NOMO-1 treated with DMSO at 0.1 percent for 48 hours (cell line): ENCODE measurements at regions not wholly inside any gene's neighbourhood (a gene's known extent, or its start where the extent isn't known, plus 50 kb on each side); places are given as distances from the start of the nearest gene placed in this dataset.

Source experiments
- DNase-seq: peaks from one replicate; lab custom pipeline; 2025; ENCODE audit not compliant: unreplicated experiment; lab: John Stamatoyannopoulos, UW

GRCh38 chr5:165134155-165134554, 1628.7 kb downstream of the MAT2B start:
- DNase-seq = peak; percentile 92

- DNase-seq = no peak
Observed at GRCh38 chr5:165135565-165135964, 1630.1 kb downstream of the MAT2B start.

DNA sequence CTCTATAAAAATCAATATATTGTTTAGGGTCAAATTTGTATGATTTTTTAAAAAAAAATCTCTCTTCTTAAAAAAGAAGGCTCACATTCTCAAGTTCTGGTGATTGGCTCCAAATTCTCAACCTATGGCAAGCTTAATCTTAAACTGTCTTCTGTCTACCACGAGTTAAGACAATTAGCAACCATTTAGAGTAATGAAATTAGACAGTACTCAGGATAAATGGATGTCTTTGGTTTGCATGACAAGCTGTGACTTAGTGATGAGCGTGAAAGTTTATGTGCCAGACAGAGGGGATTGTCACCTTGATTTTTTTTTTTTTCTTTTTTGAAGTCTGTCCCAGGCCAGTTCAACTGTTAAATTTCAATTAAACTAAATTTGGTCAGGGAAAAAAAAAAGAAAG, 1632.3 kb downstream of the MAT2B start:
- DNase-seq = no peak

- no peak for DNase-seq
Observed at GRCh38 chr5:165138236-165138635, 1632.8 kb downstream of the MAT2B start.

DNA sequence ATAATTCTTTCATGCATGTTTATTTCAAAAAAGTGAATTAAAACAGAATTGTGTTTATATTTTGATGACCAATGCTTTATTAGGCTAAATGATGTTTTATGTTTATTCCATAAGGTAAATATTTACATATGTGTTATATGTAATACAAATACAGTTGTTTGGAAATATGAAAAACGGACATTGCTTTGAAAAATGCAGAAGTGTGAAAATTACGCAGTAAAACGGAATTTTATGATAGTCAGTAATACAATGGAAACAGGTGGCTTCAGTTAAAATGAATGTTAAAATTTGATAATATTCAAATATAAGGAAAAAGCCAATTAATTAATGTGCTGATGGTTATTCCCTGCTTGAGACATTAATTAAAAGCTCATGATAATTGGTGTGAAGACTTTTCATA, 1633.8 kb downstream of the MAT2B start:
- peak; percentile 10 for DNase-seq

DNA sequence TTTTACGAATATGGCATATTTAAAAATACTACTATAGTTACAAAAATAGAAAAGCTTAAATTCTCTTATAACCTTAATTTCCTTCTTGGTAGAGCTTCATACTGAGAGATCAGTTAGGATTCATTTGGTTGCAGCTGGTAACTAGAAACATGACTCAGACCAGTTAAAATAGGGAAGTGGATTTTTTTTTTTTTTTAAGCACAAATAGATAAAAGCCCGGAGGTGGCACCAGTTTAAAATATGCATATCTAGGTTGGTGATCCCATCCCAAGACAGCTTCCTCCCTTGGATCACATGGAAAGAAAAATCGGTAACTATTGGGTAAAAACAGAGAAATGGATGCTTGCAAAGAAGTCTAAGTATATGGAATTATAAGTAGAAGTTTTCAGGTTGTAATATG, 1634.3 kb downstream of the MAT2B start:
- DNase-seq = peak; percentile 84

GRCh38 chr5:165143741-165144140, 1638.3 kb downstream of the MAT2B start:
- DNase-seq = no peak

GRCh38 chr5:165149431-165149830, 1644.0 kb downstream of the MAT2B start:
- DNase-seq = no peak

DNA sequence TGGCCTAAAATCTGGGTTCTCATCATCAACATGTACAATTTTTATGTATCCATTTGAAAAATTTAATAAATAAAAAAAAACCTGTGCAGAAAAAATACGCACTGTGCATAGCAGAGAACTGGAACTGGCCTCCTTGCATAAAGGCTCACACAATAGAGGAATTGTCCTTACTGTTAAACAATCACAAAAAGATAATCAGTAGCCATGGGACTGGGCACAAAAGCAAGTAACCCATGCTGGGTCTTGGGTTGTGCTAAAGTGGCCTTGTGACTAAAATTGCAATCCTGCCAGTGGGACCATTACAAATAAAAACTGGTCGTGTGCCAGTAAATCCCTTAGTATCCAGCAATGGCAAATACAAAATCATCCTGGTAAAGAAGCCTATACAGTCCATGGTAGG, 1646.6 kb downstream of the MAT2B start:
- no peak for DNase-seq

DNA sequence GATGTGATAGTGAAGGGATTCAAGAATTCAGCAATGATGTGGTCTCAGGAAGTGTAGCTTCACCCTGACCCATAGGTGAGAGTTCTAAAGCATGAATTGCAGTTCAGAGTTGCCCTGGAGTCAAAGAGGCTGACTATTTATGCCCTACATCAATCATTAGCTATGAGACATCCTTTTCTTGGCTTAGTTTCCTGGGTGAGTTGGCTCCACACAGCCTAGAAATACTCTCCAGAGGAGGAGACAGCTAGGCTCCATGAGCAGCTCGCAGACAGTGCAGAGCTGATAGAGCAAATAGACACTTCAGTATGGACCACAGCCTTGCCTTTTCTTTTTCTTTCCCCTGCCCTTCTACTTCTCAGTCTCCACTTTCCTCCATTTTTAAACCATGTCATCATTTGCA, 1651.8 kb downstream of the MAT2B start:
- no peak for DNase-seq

DNA sequence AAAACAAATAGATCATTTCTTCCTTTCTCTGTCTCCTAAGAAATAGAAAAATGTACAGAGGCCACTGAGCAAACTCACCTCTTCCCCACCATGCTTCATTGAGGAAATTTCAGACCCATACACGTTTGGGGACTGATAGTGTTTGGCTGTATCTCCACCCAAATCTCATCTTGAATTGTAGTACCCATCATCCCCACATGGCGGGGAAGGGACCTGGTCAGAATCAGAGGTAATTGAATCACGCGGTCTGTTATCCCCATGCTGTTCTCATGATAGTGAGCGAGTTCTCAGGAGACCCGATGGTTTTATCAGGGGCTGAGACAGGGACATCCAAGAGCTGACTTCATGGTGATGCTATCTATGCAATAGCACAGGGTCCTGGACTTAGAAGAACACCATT, 1655.8 kb downstream of the MAT2B start:
- no peak for DNase-seq

GRCh38 chr5:165163861-165164260, 1658.4 kb downstream of the MAT2B start:
- no peak for DNase-seq

DNA sequence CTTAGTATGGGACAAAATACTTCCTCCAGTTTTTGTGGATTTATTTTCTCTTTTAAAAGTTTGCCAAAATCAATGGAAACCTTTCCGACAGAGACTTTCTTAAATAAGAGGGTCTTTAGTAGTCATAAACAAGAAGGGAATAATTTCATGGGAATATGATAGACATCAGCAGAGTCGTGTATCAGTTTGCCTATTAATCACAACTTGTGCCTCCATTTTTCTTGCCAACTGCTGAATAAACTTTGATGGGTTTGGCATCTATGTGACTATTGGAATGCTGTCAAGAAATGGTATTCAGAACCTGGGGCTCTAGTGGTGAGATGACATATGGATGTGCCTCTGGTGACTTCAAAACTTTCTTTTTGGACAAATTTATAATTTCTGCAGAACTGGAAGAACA, 1668.2 kb downstream of the MAT2B start:
- DNase-seq = no peak

GRCh38 chr5:165175041-165175440, 1669.6 kb downstream of the MAT2B start:
- DNase-seq = no peak

- DNase-seq = no peak
Observed at GRCh38 chr5:165184183-165184582, 1678.8 kb downstream of the MAT2B start.

DNA sequence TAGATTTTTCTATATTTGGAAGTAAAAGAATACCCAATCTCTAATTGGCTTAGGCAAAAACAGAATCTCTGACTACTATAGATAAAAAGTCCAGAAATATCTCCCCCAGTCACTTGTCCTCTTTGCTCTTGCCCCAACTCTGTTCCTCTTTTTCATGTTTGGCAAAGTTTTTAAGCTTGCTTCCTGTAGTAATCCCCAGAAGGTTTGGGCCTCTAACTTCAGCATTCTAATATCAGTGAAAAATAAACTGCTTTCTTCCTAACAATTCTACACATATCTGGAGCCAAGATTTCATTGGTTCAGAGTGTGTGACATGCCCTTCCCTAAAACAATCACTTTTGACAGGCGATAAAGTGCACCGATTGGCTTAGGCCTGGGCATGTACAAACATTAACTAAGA, 1680.3 kb downstream of the MAT2B start:
- peak; percentile 46 for DNase-seq

DNA sequence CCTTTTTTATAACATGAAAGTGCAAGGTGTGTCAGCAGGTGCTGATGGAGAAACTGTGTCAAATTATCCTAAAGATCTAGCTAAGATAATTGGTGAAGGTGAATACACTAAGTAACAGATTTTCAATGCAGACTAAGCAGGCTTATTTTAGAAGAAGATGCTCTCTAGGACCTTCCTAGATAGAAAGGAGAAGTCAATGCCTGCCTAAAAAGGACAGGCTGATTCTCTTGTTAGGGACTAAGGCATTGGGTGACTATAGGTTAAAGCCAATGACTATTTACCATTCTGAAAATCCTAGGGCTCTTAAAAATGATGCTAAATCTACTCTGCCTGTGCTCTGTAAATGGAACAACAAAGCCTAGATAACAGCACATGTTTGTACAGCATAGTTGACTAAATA, 1682.4 kb downstream of the MAT2B start:
- DNase-seq = peak; percentile 45

- DNase-seq = peak; percentile 100
Observed at GRCh38 chr5:165188556-165189175, 1683.2 kb downstream of the MAT2B start.

GRCh38 chr5:165196961-165197360, 1691.5 kb downstream of the MAT2B start:
- DNase-seq = no peak

- no peak for DNase-seq
Observed at GRCh38 chr5:165201369-165201768, 1696.0 kb downstream of the MAT2B start.

- peak; percentile 39 for DNase-seq
Observed at GRCh38 chr5:165201771-165202518, 1696.5 kb downstream of the MAT2B start.

- no peak for DNase-seq
Observed at GRCh38 chr5:165202519-165202910, 1697.1 kb downstream of the MAT2B start.
